ENCODE measurements at regions not wholly inside any gene's neighbourhood (a gene's known extent, or its start where the extent isn't known, plus 50 kb on each side); places are given as distances from the start of the nearest gene placed in this dataset.

DNA sequence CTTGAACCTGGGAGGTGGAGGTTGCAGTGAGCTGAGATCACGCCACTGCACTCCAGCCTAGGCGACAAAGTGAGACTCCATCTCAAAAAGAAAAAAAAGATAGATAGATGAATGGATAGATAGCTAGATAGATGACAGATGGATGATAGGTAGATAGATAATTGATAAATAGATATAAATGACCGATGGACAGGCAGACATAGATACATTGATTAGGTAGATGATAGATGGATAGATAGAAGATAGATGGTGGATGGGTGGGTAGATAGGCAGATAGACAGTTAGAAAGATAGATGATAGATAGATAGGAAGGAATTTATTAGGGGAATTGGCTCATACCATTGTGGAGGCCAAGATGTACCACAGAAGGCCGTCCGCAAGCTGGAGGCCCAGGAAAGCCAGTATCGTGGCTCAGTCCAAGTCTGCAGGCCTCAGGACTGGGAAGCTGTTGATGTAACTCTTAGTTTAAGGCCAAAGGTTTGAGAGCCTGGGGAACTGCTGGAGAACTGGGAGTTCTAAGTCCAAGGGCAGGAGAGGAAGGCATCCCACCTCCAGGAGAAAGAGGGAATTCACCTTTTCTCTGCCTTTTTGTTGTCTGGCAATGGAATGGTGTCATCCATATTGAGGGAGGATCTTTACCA, 156.1 kb downstream of the SEC14L1 start:
- Histone ChIP-seq H3K36me3 (ENCODE audit: control insufficient read depth, insufficient read depth, low read length) (peaks cover 5% of the 10 kb centered on the region), H3K4me3 (ENCODE audit: low read depth, low read length) (no peak overlapping the region), H3K27me3 (ENCODE audit: control insufficient read depth, insufficient read depth, low read length) (no peaks in the 10 kb centered on the region)
- no peak for TF ChIP-seq CTCF (IDR thresholded peaks at IDR 0.05; ENCODE audit: insufficient read depth, low read length, poor library complexity, severe bottlenecking)
- no peak for DNase-seq (ENCODE audit: low read depth)

GRCh38 chr17:77297693-77298666, 157.2 kb downstream of the SEC14L1 start:
- no peak for DNase-seq (ENCODE audit: low read depth)

GRCh38 chr17:77298811-77299210, 158.0 kb downstream of the SEC14L1 start:
- TF ChIP-seq CTCF (IDR thresholded peaks at IDR 0.05; ENCODE audit: insufficient read depth, low read length, poor library complexity, severe bottlenecking), result no peak
- Histone ChIP-seq H3K36me3 (ENCODE audit: control insufficient read depth, insufficient read depth, low read length) (peaks cover 2% of the 10 kb centered on the region), H3K27me3 (ENCODE audit: control insufficient read depth, insufficient read depth, low read length) (no peaks in the 10 kb centered on the region), H3K4me3 (ENCODE audit: low read depth, low read length) (no peak overlapping the region)
- no peak for DNase-seq (ENCODE audit: low read depth)

More at GRCh38 chr17:77297693-77298666, 157.2 kb downstream of the SEC14L1 start:
- Histone ChIP-seq H3K36me3 (ENCODE audit: control insufficient read depth, insufficient read depth, low read length) (peaks cover 2% of the 10 kb centered on the region), H3K27me3 (ENCODE audit: control insufficient read depth, insufficient read depth, low read length) (no peaks in the 10 kb centered on the region), H3K4me3 (ENCODE audit: low read depth, low read length) (no peak overlapping the region)
- no peak for TF ChIP-seq CTCF (IDR thresholded peaks at IDR 0.05; ENCODE audit: insufficient read depth, low read length, poor library complexity, severe bottlenecking)

- Histone ChIP-seq H3K27me3 (ENCODE audit: control insufficient read depth, insufficient read depth, low read length) (no peaks in the 10 kb centered on the region), H3K36me3 (ENCODE audit: control insufficient read depth, insufficient read depth, low read length) (peaks cover 2% of the 10 kb centered on the region), H3K4me3 (ENCODE audit: low read depth, low read length) (no peak overlapping the region)
- TF ChIP-seq CTCF (IDR thresholded peaks at IDR 0.05; ENCODE audit: insufficient read depth, low read length, poor library complexity, severe bottlenecking), result no peak
- no peak for DNase-seq (ENCODE audit: low read depth)
These were observed 158.7 kb downstream of the SEC14L1 start for GRCh38 chr17:77299256-77300015.

GRCh38 chr17:77300016-77300686, 159.4 kb downstream of the SEC14L1 start:
- TF ChIP-seq CTCF (IDR thresholded peaks at IDR 0.05; ENCODE audit: insufficient read depth, low read length, poor library complexity, severe bottlenecking), result no peak
- no peak for DNase-seq (ENCODE audit: low read depth)
- H3K36me3 ChIP-seq (ENCODE audit: control insufficient read depth, insufficient read depth, low read length), result peaks cover 2% of the 10 kb centered on the region

More at GRCh38 chr17:77300016-77300686, 159.4 kb downstream of the SEC14L1 start:
- H3K27me3 ChIP-seq (ENCODE audit: control insufficient read depth, insufficient read depth, low read length), result no peaks in the 10 kb centered on the region
- no peak overlapping the region for H3K4me3 ChIP-seq (ENCODE audit: low read depth, low read length)
